CD4-positive, alpha-beta T cell treated with Interferon alpha-2 for 1 hour (primary cell): ENCODE measurements at regions not wholly inside any gene's neighbourhood (a gene's known extent, or its start where the extent isn't known, plus 50 kb on each side); places are given as distances from the start of the nearest gene placed in this dataset.
"Not testable (repeated sequence)": the region's sequence is repeated elsewhere in the genome, so short reads cannot be mapped to it uniquely, and the experiment has no call there.

Experiments
- DNase-seq, 2 donors: peaks; one replicate each; pipeline ENCODE4 v3.0.0-alpha.2; 2020 to 2022

- DNase-seq, result no peak
These were observed 160.4 kb downstream of the UACA start for GRCh38 chr15:70602834-70603560.

DNA sequence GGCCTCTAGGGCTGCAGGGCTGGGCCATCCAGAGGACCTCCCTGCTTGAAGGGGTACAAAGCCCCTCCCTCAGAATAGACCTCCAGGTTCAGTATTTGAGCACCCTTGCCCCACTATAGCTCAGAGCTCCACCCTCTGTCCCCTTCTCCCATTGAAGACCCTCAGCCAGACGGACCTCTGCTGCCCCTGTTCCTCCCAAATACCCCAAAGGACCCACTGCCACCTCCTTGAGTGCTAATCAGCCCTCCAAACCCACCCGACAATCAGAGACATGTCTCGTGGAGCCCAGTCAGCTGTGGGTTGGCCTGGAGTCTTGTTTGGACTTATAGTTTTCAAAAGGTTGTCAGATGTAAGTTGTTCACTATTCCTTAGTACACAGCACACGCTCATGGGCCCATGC, 161.1 kb downstream of the UACA start:
- no peak for DNase-seq

DNA sequence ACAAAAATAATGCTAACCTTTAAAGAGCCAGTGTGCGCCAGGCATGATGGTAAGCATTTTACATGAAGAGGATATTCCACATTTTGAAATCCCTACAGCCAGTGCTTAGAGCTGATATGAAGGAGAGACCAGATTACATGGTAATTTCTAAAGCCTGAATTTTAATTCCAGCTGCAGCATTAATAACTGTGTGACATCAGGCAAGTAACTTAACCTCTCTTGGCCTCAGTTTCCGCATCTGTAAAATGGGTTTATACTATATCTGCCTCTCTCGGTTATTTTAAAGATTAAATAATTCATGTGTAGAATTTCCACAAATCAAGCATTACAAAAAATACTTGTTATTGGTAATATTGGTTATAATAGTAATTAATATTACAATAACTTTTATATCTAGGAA, 165.4 kb downstream of the UACA start:
- DNase-seq, result no peak

DNA sequence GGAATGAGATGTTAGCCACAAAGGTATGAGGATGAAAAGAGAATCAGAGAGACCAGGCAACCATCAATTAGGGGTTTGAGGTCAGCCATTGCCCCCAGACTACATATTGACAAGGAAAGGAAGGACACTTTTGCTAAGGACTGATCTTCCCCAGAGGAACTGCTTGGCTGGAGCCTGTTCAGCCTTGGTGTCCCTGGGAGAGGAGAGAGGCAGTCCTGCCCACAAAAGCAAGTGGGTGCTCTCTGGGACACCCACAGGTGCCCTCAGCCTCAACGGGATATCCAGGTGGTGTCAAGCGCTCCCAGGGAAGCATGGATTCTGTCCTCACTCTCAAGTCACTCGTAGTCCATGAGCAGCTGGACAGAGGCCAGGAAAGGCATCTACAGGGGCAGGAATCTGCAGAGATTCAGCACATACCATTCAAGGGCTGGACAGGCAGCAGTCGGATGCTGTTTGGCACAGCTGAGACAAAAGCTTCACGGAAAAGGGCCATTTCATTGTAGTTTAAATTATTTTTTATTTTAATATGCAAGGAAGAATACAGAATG, 166.2 kb downstream of the UACA start:
- no peak for DNase-seq

DNA sequence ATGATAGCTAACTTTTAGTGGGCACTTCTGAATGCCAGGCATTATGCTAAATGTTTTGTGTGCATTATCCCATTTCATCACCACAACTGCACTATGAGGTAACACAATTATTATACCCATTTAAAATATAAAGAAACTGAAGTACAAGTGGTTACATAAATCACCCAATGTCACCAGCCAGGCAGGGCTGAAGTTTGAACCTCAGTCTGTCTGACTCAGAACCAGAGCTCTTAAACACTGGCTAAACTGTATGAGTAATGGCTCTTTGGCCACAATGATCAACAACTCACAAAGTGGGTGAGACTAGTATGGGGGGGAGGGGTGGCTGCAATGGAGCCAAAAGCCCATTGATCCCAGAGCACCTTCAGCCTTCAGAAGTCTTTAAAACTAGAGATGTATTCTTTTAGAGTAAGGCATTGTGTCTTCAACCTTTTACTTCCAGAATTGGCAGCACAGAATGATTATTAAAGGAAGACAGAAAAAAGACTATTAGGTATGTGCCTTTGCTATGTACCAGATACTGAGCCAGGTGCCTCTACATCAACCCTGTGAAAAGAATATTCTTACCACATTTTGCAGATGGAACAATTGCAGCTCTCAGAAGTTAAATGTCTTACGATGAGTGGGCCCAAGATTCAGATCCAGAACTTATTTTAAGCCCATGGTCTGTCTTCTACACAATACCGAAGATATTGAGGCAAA, 166.9 kb downstream of the UACA start:
- no peak for DNase-seq

DNA sequence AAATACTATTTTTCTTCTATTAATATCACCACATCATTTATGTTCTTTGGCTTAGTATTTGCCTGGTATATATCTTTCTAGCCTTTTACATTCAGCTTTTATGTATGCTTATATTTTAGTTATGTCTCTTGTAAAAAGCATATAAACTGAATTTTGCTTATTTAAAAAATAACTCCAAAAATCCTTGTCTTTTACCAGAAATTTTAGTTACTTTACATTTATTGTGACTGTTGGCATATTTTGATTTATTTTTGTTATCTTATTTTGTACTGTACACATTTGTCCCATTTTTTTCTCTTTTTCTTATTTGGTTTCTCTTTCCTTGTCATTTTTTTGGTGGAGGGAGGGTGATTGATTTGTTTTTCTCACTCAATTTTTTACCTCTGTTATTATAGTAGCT, 169.6 kb downstream of the UACA start:
- DNase-seq, result no peak

DNA sequence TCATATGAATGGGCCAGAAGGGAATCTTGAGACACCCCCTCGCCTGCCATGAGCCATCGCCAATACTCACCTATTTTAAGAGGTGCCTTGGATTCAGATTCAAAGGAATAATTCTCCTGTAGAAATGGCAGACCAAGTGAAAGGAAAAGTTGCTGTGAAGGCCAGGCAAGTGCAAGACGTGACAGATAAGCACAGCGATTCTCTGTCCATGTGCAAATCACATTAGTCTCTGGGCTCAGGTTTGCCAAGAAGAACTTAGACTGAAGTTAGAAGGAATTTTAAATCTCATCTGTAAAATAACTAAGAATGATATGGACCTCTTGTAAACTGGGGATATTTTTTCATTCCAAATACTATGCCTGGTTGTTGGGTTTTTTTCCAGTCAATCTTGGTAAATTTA, 173.6 kb downstream of the UACA start:
- no peak for DNase-seq

GRCh38 chr15:70589221-70589620, 174.1 kb downstream of the UACA start:
- DNase-seq, result no peak

- DNase-seq, result no peak
These were observed 174.7 kb downstream of the UACA start for GRCh38 chr15:70588613-70589012.

DNA sequence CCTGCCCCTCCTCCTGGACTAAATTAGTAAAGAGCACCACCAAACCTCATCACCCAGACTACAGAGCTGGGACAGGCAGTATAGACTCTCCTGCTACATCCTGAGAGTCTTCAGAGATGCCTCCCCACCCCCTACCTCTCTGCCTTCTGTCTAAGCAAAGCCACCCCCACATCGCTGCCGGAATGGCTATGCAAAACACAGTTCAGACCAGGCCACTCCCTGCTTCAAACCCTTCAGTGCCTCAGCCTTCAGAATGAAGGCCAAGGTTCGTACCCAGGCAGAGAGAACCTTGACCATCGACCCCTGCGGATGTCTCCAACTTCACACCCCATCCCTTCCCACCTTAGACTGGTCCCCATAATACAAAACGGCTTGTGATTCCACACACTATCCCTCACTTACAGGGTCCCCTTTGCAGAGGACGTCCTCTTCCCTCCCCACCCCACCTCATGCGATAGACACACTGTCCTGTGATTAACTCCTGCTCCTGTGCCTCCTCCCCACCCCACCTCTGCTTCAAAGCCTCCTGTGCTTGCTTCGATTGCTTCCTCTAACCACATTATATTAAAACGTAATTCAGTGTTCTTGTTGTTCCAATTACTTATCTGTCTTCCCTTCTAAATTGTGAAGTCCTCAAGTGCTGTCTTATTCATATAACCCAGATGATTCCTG, 175.3 kb downstream of the UACA start:
- DNase-seq, result no peak

GRCh38 chr15:70587012-70587634, 176.2 kb downstream of the UACA start:
- not testable (repeated sequence) for DNase-seq

DNA sequence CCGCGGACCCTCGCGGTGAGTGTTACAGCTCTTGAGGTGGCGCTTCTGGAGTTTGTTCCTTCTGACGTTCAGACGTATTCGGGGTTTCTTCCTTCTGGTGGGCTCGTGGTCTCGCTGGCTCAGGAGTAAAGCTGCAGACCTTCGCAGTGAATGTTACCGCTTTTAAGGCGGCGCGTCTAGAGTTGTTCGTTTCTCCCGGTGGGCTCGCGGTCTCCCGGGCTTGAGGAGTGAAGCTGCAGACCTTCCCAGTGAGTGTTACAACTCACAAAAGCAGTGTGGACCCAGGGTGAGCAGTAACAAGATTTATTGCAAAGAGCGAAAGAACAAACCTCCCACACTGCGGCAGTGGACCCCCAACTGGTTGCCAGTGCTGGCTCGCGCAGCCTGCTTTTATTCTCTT, 177.1 kb downstream of the UACA start:
- DNase-seq, result no peak

- DNase-seq, result peak in 1 of 2 donors; percentile 4
These were observed 177.7 kb downstream of the UACA start for GRCh38 chr15:70585707-70586034.

DNA sequence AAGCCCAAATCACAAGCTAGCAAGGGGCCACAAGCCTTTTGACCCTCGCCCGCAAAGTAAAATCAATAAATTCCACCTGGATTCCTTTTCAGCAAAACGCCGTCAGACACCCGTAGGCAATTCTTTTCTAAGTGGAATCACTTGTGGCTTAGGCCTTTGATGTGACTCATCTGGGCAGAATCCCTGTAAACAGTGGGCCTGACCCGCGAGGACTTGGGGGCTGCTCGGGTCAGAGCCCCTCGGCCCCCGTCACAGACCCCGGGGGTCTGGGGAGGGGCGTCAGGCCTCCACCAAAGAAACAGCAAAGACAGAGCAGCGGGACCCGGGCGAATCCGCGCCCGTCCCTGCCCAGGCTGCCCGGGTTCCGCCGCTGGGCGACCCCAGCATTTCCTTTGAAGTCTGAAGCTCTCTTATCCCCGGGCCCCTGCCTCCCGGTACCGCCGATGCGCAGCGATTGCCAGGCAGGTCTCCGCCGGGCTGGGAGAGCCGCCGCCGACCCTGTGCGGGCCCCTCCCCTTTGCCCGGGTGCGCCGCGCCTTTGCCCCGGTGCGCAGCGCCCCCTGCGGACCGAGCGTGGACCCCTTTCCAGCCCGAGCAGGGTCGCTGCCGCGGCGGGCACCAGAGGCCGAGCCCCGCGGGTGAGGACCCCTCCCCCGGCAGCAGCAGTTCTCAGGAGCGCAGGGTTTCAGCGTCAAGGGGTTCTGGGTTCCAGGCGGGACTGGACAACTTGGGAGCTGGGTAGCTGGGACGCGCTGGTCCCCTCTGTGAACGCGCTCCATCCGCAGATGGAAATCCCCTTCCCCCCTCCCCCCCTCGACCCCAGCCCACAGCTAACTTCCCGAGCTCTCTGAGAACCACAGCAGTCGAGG, 178.3 kb downstream of the UACA start:
- DNase-seq, result peak; percentile 18 to 38

GRCh38 chr15:70584441-70584837, 178.9 kb downstream of the UACA start:
- no peak for DNase-seq

GRCh38 chr15:70583006-70583405, 180.4 kb downstream of the UACA start:
- no peak for DNase-seq

- DNase-seq, result no peak
These were observed 181.0 kb downstream of the UACA start for GRCh38 chr15:70582143-70582945.

DNA sequence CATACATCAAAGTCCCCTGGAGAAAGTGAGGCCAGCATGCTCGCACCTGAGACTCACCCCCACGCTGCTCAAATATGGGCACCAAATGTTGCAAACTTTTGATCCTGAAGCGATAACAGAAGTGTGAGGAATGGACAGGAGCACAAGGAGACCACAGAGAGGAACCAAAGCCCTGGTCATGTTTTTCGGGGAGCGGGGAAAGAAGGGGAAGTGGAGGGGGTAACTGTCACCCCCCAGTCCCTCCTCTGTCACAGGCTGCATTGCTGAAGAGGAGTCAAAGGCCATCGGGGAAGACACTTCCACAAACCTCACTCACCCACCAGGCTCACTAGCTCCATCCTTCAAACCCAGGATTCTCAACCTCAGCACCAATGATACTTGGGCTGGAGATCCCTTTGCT, 182.4 kb downstream of the UACA start:
- no peak for DNase-seq

- no peak for DNase-seq
These were observed 183.1 kb downstream of the UACA start for GRCh38 chr15:70580286-70580685.

DNA sequence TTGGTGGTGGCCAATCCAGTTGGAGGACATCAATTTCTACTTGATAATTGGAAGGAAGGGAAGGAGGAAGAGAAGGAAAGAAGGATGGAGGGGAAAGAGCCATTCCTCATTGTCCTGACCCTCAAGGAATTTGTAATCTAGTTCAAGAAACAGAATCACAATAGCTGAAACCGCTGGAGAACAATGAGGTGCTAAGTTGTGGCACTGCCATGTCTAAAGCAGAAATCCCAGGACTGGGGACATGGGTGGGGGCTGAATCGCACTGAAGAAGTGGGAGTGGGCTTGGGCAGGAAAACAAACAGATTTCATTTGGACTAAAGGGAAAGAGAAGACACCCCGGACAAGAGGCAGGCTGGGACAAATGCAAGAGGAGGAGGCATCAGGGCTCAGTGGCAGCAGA, 183.6 kb downstream of the UACA start:
- no peak for DNase-seq

- DNase-seq, result no peak
These were observed 185.2 kb downstream of the UACA start for GRCh38 chr15:70578196-70578595.

- no peak for DNase-seq
These were observed 186.7 kb downstream of the UACA start for GRCh38 chr15:70576696-70577095.
